ENCODE measurements at regions not wholly inside any gene's neighbourhood (a gene's known extent, or its start where the extent isn't known, plus 50 kb on each side); places are given as distances from the start of the nearest gene placed in this dataset.
A peak's percentile ranks its signal among the peaks of the same experiment; 100 is the strongest.
"Not testable (repeated sequence)": the region's sequence is repeated elsewhere in the genome, so short reads cannot be mapped to it uniquely, and the experiment has no call there.

GRCh38 chr7:45435131-45435530 is 139.0 kb upstream of the ADCY1 start:
- Histone ChIP-seq H3K4me2 (no peak overlapping the region), H3K27ac (no peak overlapping the region), H3K4me3 (no peak overlapping the region), H3K4me1 (0 out of 3 replicates have a peak, but pooled peaks cover 4% of the 10 kb centered on the region), H3K9me3 (peaks cover 4% of the 10 kb centered on the region; the same call in 1 of the 3 replicates)
- POLR2A ChIA-PET, result no interaction called here
- FAIRE-seq (no peak), DNase-seq (ENCODE audit: low read depth in 1 of 2, low spot score in 1 of 2) (no peak), ATAC-seq (no peak)
- CTCF ChIA-PET, result interaction anchor here (0.6 to 0.9 kb wide), 2 partner anchors 35 to 50 kb away, joined by 3 to 4 read pairs; no protein-coding TSS in a partner anchor
- TF ChIP-seq SREBF2 (IDR thresholded peaks at IDR 0.05), result no peak
- no peak for TF ChIP-seq EHF (CRISPR knock-in tag; IDR thresholded peaks at IDR 0.05)
- no peak for TF ChIP-seq BHLHE40 (IDR thresholded peaks at IDR 0.05; ENCODE audit: low read depth, low read length)
- no peak for TF ChIP-seq CEBPB (IDR thresholded peaks at IDR 0.05)
- no peak for TF ChIP-seq ESRRA (IDR thresholded peaks at IDR 0.05; ENCODE audit: borderline replicate concordance, low read length)
- no peak for TF ChIP-seq ZNF302 (CRISPR knock-in tag; IDR thresholded peaks at IDR 0.05)
- TF ChIP-seq NPAS2 (CRISPR knock-in tag; IDR thresholded peaks at IDR 0.05; ENCODE audit: borderline replicate concordance), result no peak
- no peak for TF ChIP-seq PHF8 (IDR thresholded peaks at IDR 0.05; ENCODE audit: borderline replicate concordance, low read depth)
- TF ChIP-seq ZFP36 (IDR thresholded peaks at IDR 0.05; ENCODE audit: borderline replicate concordance, partially characterized antibody), result no peak
- no peak for TF ChIP-seq CHD4 (IDR thresholded peaks at IDR 0.05; ENCODE audit: borderline replicate concordance)
- TF ChIP-seq FOXS1 (CRISPR knock-in tag; IDR thresholded peaks at IDR 0.05), result no peak
- TF ChIP-seq POLR2A (IDR thresholded peaks at IDR 0.05; ENCODE audit: low read length), result no peak
- TF ChIP-seq USF2 (IDR thresholded peaks at IDR 0.05), result no peak
- TF ChIP-seq KDM5A (IDR thresholded peaks at IDR 0.05), result no peak
- no peak for TF ChIP-seq CBX8 (IDR thresholded peaks at IDR 0.05)
- 53% methylated on average over 3 of the region's 3 CpGs for WGBS (ENCODE audit: missing lambda C conversion rate)

- FAIRE-seq, result no peak
- Histone ChIP-seq H3K9me3 (peaks cover 4% of the 10 kb centered on the region; the same call in 1 of the 3 replicates), H3K27ac (no peak overlapping the region), H3K4me2 (no peak overlapping the region), H3K4me1 (0 out of 3 replicates have a peak, but pooled peaks cover 4% of the 10 kb centered on the region), H3K4me3 (no peak overlapping the region)
- WGBS (ENCODE audit: missing lambda C conversion rate), result 37% methylated on average over 1 of the region's 1 CpG
- DNase-seq (ENCODE audit: low read depth in 1 of 2, low spot score in 1 of 2), result peak in 1 of 2 experiments; percentile 8
- CTCF ChIA-PET, result interaction anchor here (0.9 kb wide), 1 partner anchor 51 kb away, joined by 4 read pairs; no protein-coding TSS in a partner anchor
- TF ChIP-seq FOSL2 (IDR thresholded peaks at IDR 0.05), result no peak
- peak; percentile 68 for TF ChIP-seq FOSL2 (CRISPR knock-in tag; IDR thresholded peaks at IDR 0.05)
- TF ChIP-seq MAFK (IDR thresholded peaks at IDR 0.05; ENCODE audit: partially characterized antibody), result no peak
- no peak for TF ChIP-seq POLR2A (IDR thresholded peaks at IDR 0.05; ENCODE audit: low read length)
- TF ChIP-seq RARB (CRISPR knock-in tag; IDR thresholded peaks at IDR 0.05), result no peak
- no peak for TF ChIP-seq CBX8 (IDR thresholded peaks at IDR 0.05)
- 0 out of 2 replicates have a peak, but pooled peaks have one; percentile 45 for TF ChIP-seq JUNB (IDR thresholded peaks at IDR 0.05)
- TF ChIP-seq FOSB (CRISPR knock-in tag; IDR thresholded peaks at IDR 0.05), result no peak
- TF ChIP-seq CHD4 (IDR thresholded peaks at IDR 0.05; ENCODE audit: borderline replicate concordance), result no peak
- POLR2A ChIA-PET, result no interaction called here
- no peak for ATAC-seq
These were observed 138.3 kb upstream of the ADCY1 start for GRCh38 chr7:45435846-45436245.

GRCh38 chr7:45440776-45441175 is 133.4 kb upstream of the ADCY1 start:
- H3K4me3 ChIP-seq; H3K4me2 ChIP-seq; POLR2A ChIA-PET; FAIRE-seq; H3K27ac ChIP-seq; H3K9me3 ChIP-seq; DNase-seq (ENCODE audit: low read depth in 1 of 2, low spot score in 1 of 2); ATAC-seq; H3K4me1 ChIP-seq; CTCF ChIA-PET: not testable (repeated sequence)
- 50% methylated on average over 1 of the region's 1 CpG for WGBS (ENCODE audit: missing lambda C conversion rate)

- ChIA-PET POLR2A (no interaction called here), CTCF (no interaction called here)
- Histone ChIP-seq H3K4me3 (no peak overlapping the region), H3K4me2 (no peak overlapping the region), H3K4me1 (no peaks in the 10 kb centered on the region), H3K27ac (no peak overlapping the region), H3K9me3 (peaks cover 4% of the 10 kb centered on the region; the same call in 1 of the 3 replicates)
- WGBS (ENCODE audit: missing lambda C conversion rate), result 27% methylated on average over 1 of the region's 1 CpG
- ATAC-seq (no peak), FAIRE-seq (no peak), DNase-seq (ENCODE audit: low read depth in 1 of 2, low spot score in 1 of 2) (no peak)
- TF ChIP-seq PHF8 (IDR thresholded peaks at IDR 0.05; ENCODE audit: borderline replicate concordance, low read depth) (no peak), HEYL (CRISPR knock-in tag; IDR thresholded peaks at IDR 0.05) (no peak), BHLHE40 (IDR thresholded peaks at IDR 0.05; ENCODE audit: low read depth, low read length) (no peak), EP300 (IDR thresholded peaks at IDR 0.05) (no peak), NPAS2 (CRISPR knock-in tag; IDR thresholded peaks at IDR 0.05; ENCODE audit: borderline replicate concordance) (no peak), REST (IDR thresholded peaks at IDR 0.05) (no peak), MAFK (IDR thresholded peaks at IDR 0.05; ENCODE audit: partially characterized antibody) (no peak), FOXS1 (CRISPR knock-in tag; IDR thresholded peaks at IDR 0.05) (no peak), POLR2AphosphoS2 (conservative IDR thresholded peaks at IDR 0.05; ENCODE audit: low read length) (no peak), RCOR1 (IDR thresholded peaks at IDR 0.05; ENCODE audit: low read depth, low read length) (no peak), HMGXB4 (CRISPR knock-in tag; IDR thresholded peaks at IDR 0.05; ENCODE audit: borderline replicate concordance) (no peak)
These were observed 130.9 kb upstream of the ADCY1 start for GRCh38 chr7:45443263-45443662.
